Parathyroid adenoma (tissue), 2 donors: ENCODE measurements at regions not wholly inside any gene's neighbourhood (a gene's known extent, or its start where the extent isn't known, plus 50 kb on each side); places are given as distances from the start of the nearest gene placed in this dataset.

Source experiments
- H2AFZ ChIP-seq: fragments of 300-600 bp; sonication (generic); one replicate; pipeline ENCODE4 v1.7.0; 2017; ENCODE audit warnings: antibody characterized with exemption, mild to moderate bottlenecking
- H3K27ac ChIP-seq: fragments of 300-600 bp; sonication (generic); one replicate; pipeline ENCODE4 v1.7.0; 2017
- H3K27me3 ChIP-seq: fragments of 300-600 bp; sonication (generic); one replicate; pipeline ENCODE4 v1.7.0; 2017; ENCODE audit warnings: low read length; ENCODE audit not compliant: control insufficient read depth, insufficient read depth
- H3K36me3 ChIP-seq: fragments of 300-600 bp; sonication (generic); one replicate; pipeline ENCODE4 v1.7.0; 2017; ENCODE audit warnings: low read length; ENCODE audit not compliant: control insufficient read depth, insufficient read depth
- H3K4me1 ChIP-seq: fragments of 300-600 bp; sonication (generic); one replicate; pipeline ENCODE4 v1.7.0; 2017; ENCODE audit warnings: control low read depth
- H3K4me2 ChIP-seq: fragments of 300-600 bp; sonication (generic); one replicate; pipeline ENCODE4 v1.7.0; 2017; ENCODE audit warnings: low read length
- H3K4me3 ChIP-seq: fragments of 300-600 bp; sonication (generic); one replicate; pipeline ENCODE4 v1.7.0; 2017; ENCODE audit warnings: low read depth, low read length
- H3K79me2 ChIP-seq: fragments of 300-600 bp; sonication (generic); one replicate; pipeline ENCODE4 v1.7.0; 2017; ENCODE audit warnings: control low read depth
- H3K9ac ChIP-seq: fragments of 300-600 bp; sonication (generic); one replicate; pipeline ENCODE4 v1.7.0; 2017; ENCODE audit warnings: mild to moderate bottlenecking
- H3K9me3 ChIP-seq: fragments of 300-600 bp; sonication (generic); one replicate; pipeline ENCODE4 v1.7.0; 2017; ENCODE audit warnings: low read length; ENCODE audit not compliant: control insufficient read depth
- CTCF ChIP-seq: fragments of 300-600 bp; sonication (generic); IDR thresholded peaks from one replicate; pipeline ENCODE4 v1.7.0; 2017; ENCODE audit warnings: antibody characterized with exemption, mild to moderate bottlenecking
- donor health status: primary hyperparathyroidism.

- no peak overlapping the region for H3K9ac ChIP-seq
- H3K79me2 ChIP-seq = no peaks in the 10 kb centered on the region
- no peak overlapping the region for H3K27ac ChIP-seq
- no peak overlapping the region for H3K4me2 ChIP-seq
- H3K27me3 ChIP-seq = no peaks in the 10 kb centered on the region
- no peaks in the 10 kb centered on the region for H3K9me3 ChIP-seq
- TF ChIP-seq CTCF = no peak
- no peaks in the 10 kb centered on the region for H3K4me1 ChIP-seq
- H3K36me3 ChIP-seq = no peaks in the 10 kb centered on the region
- H3K4me3 ChIP-seq = no peak overlapping the region
- H2AFZ ChIP-seq = no peak overlapping the region
Measured at GRCh38 chr4:62531731-62532130, 1331.6 kb downstream of the ADGRL3 start.

- Histone ChIP-seq H3K4me1 (no peaks in the 10 kb centered on the region), H3K36me3 (no peaks in the 10 kb centered on the region), H3K9ac (no peak overlapping the region), H2AFZ (no peak overlapping the region), H3K4me3 (no peak overlapping the region), H3K9me3 (no peaks in the 10 kb centered on the region), H3K27me3 (no peaks in the 10 kb centered on the region), H3K79me2 (no peaks in the 10 kb centered on the region), H3K4me2 (no peak overlapping the region), H3K27ac (no peak overlapping the region)
- no peak for TF ChIP-seq CTCF
Measured at GRCh38 chr4:62531264-62531663, 1331.1 kb downstream of the ADGRL3 start.

GRCh38 chr4:62528874-62529273 is 1328.7 kb downstream of the ADGRL3 start:
- H3K27ac ChIP-seq = no peak overlapping the region
- no peaks in the 10 kb centered on the region for H3K36me3 ChIP-seq
- H3K9ac ChIP-seq = no peak overlapping the region
- TF ChIP-seq CTCF = no peak
- H3K27me3 ChIP-seq = no peaks in the 10 kb centered on the region
- no peak overlapping the region for H3K4me3 ChIP-seq
- H3K4me1 ChIP-seq = no peaks in the 10 kb centered on the region
- H2AFZ ChIP-seq = no peak overlapping the region
- H3K9me3 ChIP-seq = no peaks in the 10 kb centered on the region
- H3K79me2 ChIP-seq = no peaks in the 10 kb centered on the region
- H3K4me2 ChIP-seq = no peak overlapping the region

- TF ChIP-seq CTCF = no peak
- H3K27me3 ChIP-seq = no peaks in the 10 kb centered on the region
- no peaks in the 10 kb centered on the region for H3K9me3 ChIP-seq
- no peak overlapping the region for H3K4me2 ChIP-seq
- no peak overlapping the region for H3K4me3 ChIP-seq
- no peaks in the 10 kb centered on the region for H3K79me2 ChIP-seq
- H3K27ac ChIP-seq = no peak overlapping the region
- H2AFZ ChIP-seq = no peak overlapping the region
- no peaks in the 10 kb centered on the region for H3K4me1 ChIP-seq
- H3K9ac ChIP-seq = no peak overlapping the region
- H3K36me3 ChIP-seq = no peaks in the 10 kb centered on the region
Measured at GRCh38 chr4:62526671-62527070, 1326.5 kb downstream of the ADGRL3 start.

- Histone ChIP-seq H3K9ac (no peak overlapping the region), H3K9me3 (no peaks in the 10 kb centered on the region), H3K4me1 (no peaks in the 10 kb centered on the region), H3K4me3 (no peak overlapping the region), H3K79me2 (no peaks in the 10 kb centered on the region), H2AFZ (no peak overlapping the region), H3K36me3 (no peaks in the 10 kb centered on the region), H3K4me2 (no peak overlapping the region), H3K27me3 (no peaks in the 10 kb centered on the region), H3K27ac (no peak overlapping the region)
- no peak for TF ChIP-seq CTCF
Measured at GRCh38 chr4:62523256-62523655, 1323.1 kb downstream of the ADGRL3 start.
